ENCODE measurements at regions not wholly inside any gene's neighbourhood (a gene's known extent, or its start where the extent isn't known, plus 50 kb on each side); places are given as distances from the start of the nearest gene placed in this dataset.

- TF ChIP-seq CTCF (conservative IDR thresholded peaks at IDR 0.05 in 1 of 2, IDR thresholded peaks at IDR 0.05 in 1 of 2; ENCODE audit: low read depth in 1 of 2, low read length in 2 of 2) (no peak), EZH2 (IDR thresholded peaks at IDR 0.05; ENCODE audit: low read length, missing control alignments) (no peak)
Observed at GRCh38 chr11:95308512-95309035, 77.6 kb upstream of the SESN3 start.
